ENCODE measurements at regions not wholly inside any gene's neighbourhood (a gene's known extent, or its start where the extent isn't known, plus 50 kb on each side); places are given as distances from the start of the nearest gene placed in this dataset.

DNA sequence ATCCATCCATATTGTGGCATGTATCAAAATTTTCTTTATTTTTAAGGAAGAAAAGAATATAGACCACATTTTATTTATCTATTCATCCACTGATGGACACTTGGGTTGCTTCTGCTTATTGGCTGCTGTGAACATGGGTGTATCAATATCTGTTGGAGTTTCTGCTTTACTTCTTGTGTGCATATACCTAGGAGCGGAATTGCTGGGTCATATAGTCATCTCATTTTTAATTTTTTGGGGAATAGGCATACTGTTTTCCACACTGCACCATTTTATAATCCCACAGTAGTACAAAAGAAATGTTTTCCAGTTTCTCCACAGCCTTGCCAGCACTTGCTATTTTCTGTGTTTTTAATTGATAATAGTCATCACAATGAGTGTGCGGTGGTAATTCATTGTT lies 197.2 kb downstream of the ACKR3 start (continued):
- TF ChIP-seq, protein P1, sequence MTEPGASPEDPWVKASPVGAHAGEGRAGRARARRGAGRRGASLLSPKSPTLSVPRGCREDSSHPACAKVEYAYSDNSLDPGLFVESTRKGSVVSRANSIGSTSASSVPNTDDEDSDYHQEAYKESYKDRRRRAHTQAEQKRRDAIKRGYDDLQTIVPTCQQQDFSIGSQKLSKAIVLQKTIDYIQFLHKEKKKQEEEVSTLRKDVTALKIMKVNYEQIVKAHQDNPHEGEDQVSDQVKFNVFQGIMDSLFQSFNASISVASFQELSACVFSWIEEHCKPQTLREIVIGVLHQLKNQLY (CRISPR knock-in tag; conservative IDR thresholded peaks at IDR 0.05): no peak
- TF ChIP-seq ZNF311 (CRISPR knock-in tag; IDR thresholded peaks at IDR 0.05): no peak
- TF ChIP-seq, protein P2, sequence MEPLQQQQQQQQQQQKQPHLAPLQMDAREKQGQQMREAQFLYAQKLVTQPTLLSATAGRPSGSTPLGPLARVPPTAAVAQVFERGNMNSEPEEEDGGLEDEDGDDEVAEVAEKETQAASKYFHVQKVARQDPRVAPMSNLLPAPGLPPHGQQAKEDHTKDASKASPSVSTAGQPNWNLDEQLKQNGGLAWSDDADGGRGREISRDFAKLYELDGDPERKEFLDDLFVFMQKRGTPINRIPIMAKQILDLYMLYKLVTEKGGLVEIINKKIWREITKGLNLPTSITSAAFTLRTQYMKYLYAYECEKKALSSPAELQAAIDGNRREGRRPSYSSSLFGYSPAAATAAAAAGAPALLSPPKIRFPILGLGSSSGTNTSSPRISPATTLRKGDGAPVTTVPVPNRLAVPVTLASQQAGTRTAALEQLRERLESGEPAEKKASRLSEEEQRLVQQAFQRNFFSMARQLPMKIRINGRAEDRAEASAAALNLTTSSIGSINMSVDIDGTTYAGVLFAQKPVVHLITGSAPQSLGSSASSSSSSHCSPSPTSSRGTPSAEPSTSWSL (CRISPR knock-in tag; IDR thresholded peaks at IDR 0.05; ENCODE audit: borderline replicate concordance): no peak
- no peak for TF ChIP-seq ZNF24 (IDR thresholded peaks at IDR 0.05)

DNA sequence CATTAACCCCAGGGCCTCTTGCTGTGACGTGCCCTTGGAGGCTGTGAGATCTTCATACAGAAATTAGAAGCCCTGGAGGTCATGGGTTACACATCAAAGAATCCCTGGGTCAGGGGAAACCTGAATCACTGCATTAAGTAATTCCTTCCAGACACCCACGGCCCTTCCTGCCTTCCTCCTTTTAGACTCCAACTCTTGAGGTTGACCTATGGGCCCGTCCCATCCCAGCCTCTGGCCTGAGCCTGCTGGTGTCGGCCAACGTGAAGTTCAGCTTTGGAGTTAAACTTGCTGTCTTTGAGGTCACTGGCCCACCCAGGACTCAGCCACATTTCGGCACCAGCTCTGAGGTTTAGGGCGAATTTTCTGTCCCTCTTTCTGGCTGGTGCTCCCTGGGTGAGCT lies 198.3 kb downstream of the ACKR3 start:
- Histone ChIP-seq H3K9me1 (ENCODE audit: control insufficient read depth, insufficient read depth, low read length) (no peaks in the 10 kb centered on the region), H3K4me3 (no peak overlapping the region), H3K36me3 (ENCODE audit: control insufficient read depth, insufficient read depth, low read length) (no peaks in the 10 kb centered on the region), H3K27ac (ENCODE audit: extremely low read depth, low read depth, low read length) (no peak overlapping the region), H4K20me1 (replicated peaks; ENCODE audit: control insufficient read depth, insufficient read depth, low read length) (no peaks in the 10 kb centered on the region), H3K9me3 (replicated peaks; ENCODE audit: control insufficient read depth, insufficient read depth, low read depth, low read length) (no peaks in the 10 kb centered on the region), H3K79me2 (ENCODE audit: control insufficient read depth, insufficient read depth, low read length) (no peaks in the 10 kb centered on the region), H3K4me1 (replicated peaks in 1 of 2; ENCODE audit: control insufficient read depth in 2 of 2, insufficient read depth in 2 of 2, low read length in 2 of 2) (no peaks in the 10 kb centered on the region), H2AFZ (ENCODE audit: low read depth, low read length) (no peak overlapping the region), H3K9ac (ENCODE audit: insufficient read depth in 1 of 2, low read depth in 2 of 2, low read length in 2 of 2) (no peak overlapping the region), H3K4me2 (ENCODE audit: insufficient read depth, low read length) (no peak overlapping the region), H3K27me3 (ENCODE audit: control insufficient read depth in 2 of 2, insufficient read depth in 2 of 2, low read length in 2 of 2) (peaks cover 0 to 10% of the 10 kb centered on the region in 2 experiments; a peak in 2 of 5 replicates)
- WGBS (ENCODE audit: insufficient coverage, low coverage, missing lambda C conversion rate): 3% methylated on average over 3 of the region's 7 CpGs
- no peak for DNase-seq (ENCODE audit: extremely low read depth in 1 of 4, low spot score in 3 of 4)
- no peak for FAIRE-seq
- POLR2A ChIA-PET: no interaction called here
- in situ Hi-C loops (cut with MboI): no loop called here
- ATAC-seq: no peak
- CTCF ChIA-PET (ENCODE audit: low intra/inter-chr PET ratio): no interaction called here
- BruUV-seq (replicated peaks): no TSS peak
- intact Hi-C loops (cut with micrococcal nuclease): no loop called here
- no peak for TF ChIP-seq ZEB2 (IDR thresholded peaks at IDR 0.05)
- TF ChIP-seq, protein P3, sequence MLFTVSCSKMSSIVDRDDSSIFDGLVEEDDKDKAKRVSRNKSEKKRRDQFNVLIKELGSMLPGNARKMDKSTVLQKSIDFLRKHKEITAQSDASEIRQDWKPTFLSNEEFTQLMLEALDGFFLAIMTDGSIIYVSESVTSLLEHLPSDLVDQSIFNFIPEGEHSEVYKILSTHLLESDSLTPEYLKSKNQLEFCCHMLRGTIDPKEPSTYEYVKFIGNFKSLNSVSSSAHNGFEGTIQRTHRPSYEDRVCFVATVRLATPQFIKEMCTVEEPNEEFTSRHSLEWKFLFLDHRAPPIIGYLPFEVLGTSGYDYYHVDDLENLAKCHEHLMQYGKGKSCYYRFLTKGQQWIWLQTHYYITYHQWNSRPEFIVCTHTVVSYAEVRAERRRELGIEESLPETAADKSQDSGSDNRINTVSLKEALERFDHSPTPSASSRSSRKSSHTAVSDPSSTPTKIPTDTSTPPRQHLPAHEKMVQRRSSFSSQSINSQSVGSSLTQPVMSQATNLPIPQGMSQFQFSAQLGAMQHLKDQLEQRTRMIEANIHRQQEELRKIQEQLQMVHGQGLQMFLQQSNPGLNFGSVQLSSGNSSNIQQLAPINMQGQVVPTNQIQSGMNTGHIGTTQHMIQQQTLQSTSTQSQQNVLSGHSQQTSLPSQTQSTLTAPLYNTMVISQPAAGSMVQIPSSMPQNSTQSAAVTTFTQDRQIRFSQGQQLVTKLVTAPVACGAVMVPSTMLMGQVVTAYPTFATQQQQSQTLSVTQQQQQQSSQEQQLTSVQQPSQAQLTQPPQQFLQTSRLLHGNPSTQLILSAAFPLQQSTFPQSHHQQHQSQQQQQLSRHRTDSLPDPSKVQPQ (CRISPR knock-in tag; IDR thresholded peaks at IDR 0.05; ENCODE audit: borderline replicate concordance): no peak
- no peak for TF ChIP-seq ZNF197 (CRISPR knock-in tag; IDR thresholded peaks at IDR 0.05; ENCODE audit: low read depth)
- TF ChIP-seq, protein P4, sequence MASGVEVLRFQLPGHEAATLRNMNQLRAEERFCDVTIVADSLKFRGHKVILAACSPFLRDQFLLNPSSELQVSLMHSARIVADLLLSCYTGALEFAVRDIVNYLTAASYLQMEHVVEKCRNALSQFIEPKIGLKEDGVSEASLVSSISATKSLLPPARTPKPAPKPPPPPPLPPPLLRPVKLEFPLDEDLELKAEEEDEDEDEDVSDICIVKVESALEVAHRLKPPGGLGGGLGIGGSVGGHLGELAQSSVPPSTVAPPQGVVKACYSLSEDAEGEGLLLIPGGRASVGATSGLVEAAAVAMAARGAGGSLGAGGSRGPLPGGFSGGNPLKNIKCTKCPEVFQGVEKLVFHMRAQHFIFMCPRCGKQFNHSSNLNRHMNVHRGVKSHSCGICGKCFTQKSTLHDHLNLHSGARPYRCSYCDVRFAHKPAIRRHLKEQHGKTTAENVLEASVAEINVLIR (CRISPR knock-in tag; IDR thresholded peaks at IDR 0.05): no peak
- TF ChIP-seq, protein P5, sequence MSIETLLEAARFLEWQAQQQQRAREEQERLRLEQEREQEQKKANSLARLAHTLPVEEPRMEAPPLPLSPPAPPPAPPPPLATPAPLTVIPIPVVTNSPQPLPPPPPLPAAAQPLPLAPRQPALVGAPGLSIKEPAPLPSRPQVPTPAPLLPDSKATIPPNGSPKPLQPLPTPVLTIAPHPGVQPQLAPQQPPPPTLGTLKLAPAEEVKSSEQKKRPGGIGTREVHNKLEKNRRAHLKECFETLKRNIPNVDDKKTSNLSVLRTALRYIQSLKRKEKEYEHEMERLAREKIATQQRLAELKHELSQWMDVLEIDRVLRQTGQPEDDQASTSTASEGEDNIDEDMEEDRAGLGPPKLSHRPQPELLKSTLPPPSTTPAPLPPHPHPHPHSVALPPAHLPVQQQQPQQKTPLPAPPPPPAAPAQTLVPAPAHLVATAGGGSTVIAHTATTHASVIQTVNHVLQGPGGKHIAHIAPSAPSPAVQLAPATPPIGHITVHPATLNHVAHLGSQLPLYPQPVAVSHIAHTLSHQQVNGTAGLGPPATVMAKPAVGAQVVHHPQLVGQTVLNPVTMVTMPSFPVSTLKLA (conservative IDR thresholded peaks at IDR 0.05): no peak
- TF ChIP-seq KLF6 (CRISPR knock-in tag; IDR thresholded peaks at IDR 0.05; ENCODE audit: borderline replicate concordance): no peak
- no peak for TF ChIP-seq ZNF263 (CRISPR knock-in tag; IDR thresholded peaks at IDR 0.05; ENCODE audit: borderline replicate concordance)
- no peak for TF ChIP-seq ZBTB17 (CRISPR knock-in tag; IDR thresholded peaks at IDR 0.05)
- no peak for TF ChIP-seq SRF (CRISPR knock-in tag; IDR thresholded peaks at IDR 0.05)
- TF ChIP-seq MCM7 (IDR thresholded peaks at IDR 0.05): no peak

Measured in K562 (cell line).